Astrocyte of the spinal cord (primary cell): ENCODE measurements at regions not wholly inside any gene's neighbourhood (a gene's known extent, or its start where the extent isn't known, plus 50 kb on each side); places are given as distances from the start of the nearest gene placed in this dataset.

Source experiments
- DNase-seq: peaks from one replicate; pipeline ENCODE4 v3.0.0; 2011; ENCODE audit warnings: low read depth, low spot score
- H3K4me3 ChIP-seq: 2 replicates; pipeline ENCODE4 v1.5.1; 2011; ENCODE audit warnings: low read depth, mild to moderate bottlenecking, low read length, moderate library complexity
- CTCF ChIP-seq: IDR thresholded peaks from 2 replicates; pipeline ENCODE4 v1.5.1; 2012; ENCODE audit warnings: low read depth, mild to moderate bottlenecking, low read length, inconsistent platforms
- in situ Hi-C: cut with HindIII; loops from 2 replicates; pipeline ENCODE4 v1.10.0; 2017; ENCODE audit warnings: low sequenced_read_pairs

DNA sequence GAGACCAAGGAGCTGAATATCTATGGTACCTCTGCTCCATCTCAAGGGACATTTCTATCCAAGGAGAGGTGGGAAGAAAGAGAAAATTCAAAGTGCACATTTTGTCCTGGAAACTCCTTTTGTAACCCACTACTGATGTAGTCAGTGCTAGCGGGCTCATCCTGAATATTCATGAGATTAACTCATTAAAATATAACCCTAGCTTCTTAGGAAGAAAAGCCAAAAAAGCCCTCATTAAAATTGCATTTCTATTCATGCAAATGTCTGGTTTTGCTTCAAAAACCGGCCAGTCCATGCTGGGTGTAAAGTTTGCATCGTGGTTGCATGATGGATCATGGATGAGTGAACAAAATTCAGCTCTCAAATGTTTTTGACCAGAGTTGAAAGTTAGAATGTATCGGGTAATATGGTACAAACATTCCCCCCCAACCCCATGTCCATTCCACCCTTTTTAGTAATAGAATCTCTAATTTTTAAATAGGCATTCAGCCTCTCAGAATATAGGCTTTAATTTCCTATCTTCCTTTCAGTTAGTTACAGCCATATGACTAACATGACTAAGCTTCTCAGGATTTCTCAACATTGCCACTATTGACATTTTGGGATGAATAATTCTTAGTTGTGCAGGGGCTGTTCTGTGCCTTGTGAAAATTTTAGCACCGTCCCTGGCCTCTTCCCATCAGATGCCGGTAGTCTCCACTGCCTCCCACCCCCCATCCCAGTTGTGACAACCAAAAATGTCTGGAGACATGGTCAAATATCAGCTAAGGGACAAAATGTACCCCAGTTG, 104.2 kb upstream of the RND3 start:
- no peak overlapping the region for H3K4me3 ChIP-seq
- TF ChIP-seq CTCF = no peak
- DNase-seq = peak; percentile 55
- in situ Hi-C loops = no loop called here

DNA sequence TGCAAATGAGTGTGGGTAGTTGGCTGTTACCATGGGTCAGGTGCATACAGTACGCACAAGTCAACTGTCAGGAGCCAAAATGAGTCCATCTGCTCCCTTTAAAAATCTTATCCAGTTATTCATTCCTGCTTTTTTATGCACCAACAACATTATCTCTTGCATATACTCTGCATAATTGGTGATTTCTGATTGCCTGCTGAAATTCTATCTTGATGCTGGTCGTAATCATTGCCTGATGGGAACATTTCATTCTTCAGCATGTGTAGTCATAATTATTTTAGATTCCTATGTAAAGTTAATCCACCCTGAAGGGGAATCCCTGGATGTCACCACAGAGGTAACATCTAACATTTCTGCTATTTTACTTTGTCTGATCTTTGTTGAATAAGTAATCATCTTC, 102.2 kb upstream of the RND3 start:
- no peak for DNase-seq

GRCh38 chr2:150588506-150588870, 101.0 kb upstream of the RND3 start:
- DNase-seq = no peak
- in situ Hi-C loops = no loop called here
- no peak overlapping the region for H3K4me3 ChIP-seq
- no peak for TF ChIP-seq CTCF

More for the DNA sequence above, 102.2 kb upstream of the RND3 start:
- TF ChIP-seq CTCF = no peak
- in situ Hi-C loops = no loop called here
- no peak overlapping the region for H3K4me3 ChIP-seq

DNA sequence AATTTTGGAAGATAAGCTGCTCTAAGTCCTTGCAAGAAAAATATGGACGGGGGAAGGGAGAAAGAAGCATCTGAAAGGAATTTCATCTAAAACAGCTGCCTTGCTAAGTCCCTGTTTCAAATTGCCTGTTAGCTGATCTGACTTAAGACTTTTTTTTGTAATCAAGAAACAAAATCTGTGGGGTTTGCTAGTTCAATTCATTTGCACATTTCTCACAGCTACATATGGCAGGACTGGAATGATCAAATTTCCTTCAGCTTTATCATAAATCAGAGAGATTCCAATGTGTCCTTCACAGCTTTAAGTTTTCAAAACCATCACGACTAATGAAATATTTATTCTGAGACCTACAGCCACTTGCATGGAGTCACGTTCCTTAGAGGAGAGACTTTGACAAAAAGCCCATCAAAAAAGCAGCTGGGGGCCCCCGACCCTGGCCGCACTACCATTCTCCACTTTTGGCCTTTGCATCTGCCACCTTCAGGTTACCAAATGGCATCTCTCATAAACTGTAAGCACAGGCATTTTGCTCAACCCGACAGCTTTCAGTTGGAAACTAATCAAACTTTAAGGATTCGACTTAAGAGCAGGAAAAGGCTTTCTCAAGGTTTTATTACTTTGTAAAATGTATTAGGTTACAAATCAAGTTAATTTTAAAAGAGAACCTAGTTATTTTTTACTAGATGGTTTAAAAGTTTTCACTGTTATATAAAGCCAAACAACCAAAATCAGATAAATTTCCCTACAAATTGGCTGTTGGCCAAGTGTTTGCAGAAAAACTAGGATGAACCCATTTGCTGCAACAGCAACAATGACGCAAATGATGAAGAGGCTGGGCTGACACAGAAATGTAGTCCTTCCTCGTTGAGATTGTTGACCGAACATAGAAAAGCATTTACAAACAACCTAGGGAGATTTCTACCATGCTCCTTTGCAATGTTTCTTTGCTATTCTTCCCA, 100.4 kb upstream of the RND3 start:
- TF ChIP-seq CTCF = no peak
- H3K4me3 ChIP-seq = no peak overlapping the region
- in situ Hi-C loops = no loop called here
- no peak for DNase-seq

GRCh38 chr2:150586858-150587257, 99.4 kb upstream of the RND3 start:
- in situ Hi-C loops = no loop called here
- peak; percentile 63 for DNase-seq
- TF ChIP-seq CTCF = no peak
- no peak overlapping the region for H3K4me3 ChIP-seq

GRCh38 chr2:150585221-150585971, 97.9 kb upstream of the RND3 start:
- no peak overlapping the region for H3K4me3 ChIP-seq
- TF ChIP-seq CTCF = no peak
- DNase-seq = no peak
- in situ Hi-C loops = no loop called here
